ENCODE measurements at regions not wholly inside any gene's neighbourhood (a gene's known extent, or its start where the extent isn't known, plus 50 kb on each side); places are given as distances from the start of the nearest gene placed in this dataset.
A peak's percentile ranks its signal among the peaks of the same experiment; 100 is the strongest.

GRCh38 chr2:146591908-146592307, 1252.9 kb upstream of the ACVR2A start:
- TF ChIP-seq, protein P1, sequence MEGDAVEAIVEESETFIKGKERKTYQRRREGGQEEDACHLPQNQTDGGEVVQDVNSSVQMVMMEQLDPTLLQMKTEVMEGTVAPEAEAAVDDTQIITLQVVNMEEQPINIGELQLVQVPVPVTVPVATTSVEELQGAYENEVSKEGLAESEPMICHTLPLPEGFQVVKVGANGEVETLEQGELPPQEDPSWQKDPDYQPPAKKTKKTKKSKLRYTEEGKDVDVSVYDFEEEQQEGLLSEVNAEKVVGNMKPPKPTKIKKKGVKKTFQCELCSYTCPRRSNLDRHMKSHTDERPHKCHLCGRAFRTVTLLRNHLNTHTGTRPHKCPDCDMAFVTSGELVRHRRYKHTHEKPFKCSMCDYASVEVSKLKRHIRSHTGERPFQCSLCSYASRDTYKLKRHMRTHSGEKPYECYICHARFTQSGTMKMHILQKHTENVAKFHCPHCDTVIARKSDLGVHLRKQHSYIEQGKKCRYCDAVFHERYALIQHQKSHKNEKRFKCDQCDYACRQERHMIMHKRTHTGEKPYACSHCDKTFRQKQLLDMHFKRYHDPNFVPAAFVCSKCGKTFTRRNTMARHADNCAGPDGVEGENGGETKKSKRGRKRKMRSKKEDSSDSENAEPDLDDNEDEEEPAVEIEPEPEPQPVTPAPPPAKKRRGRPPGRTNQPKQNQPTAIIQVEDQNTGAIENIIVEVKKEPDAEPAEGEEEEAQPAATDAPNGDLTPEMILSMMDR (IDR thresholded peaks at IDR 0.05; ENCODE audit: unreplicated experiment), result no peak
- DNase-seq (ENCODE audit: unreplicated experiment), result no peak
- no TSS peak for BruUV-seq (replicated peaks)
- Mint-ChIP-seq H3K27ac (ENCODE audit: low read depth, unreplicated experiment) (no peak overlapping the region), H3K36me3 (ENCODE audit: insufficient read depth, unreplicated experiment) (no peaks in the 10 kb centered on the region), H3K9me3 (ENCODE audit: unreplicated experiment) (no peaks in the 10 kb centered on the region), H3K27me3 (ENCODE audit: insufficient read depth, unreplicated experiment) (no peaks in the 10 kb centered on the region), H3K4me1 (ENCODE audit: insufficient read depth, unreplicated experiment) (no peaks in the 10 kb centered on the region), H3K4me3 (ENCODE audit: unreplicated experiment) (no peak overlapping the region)
- POLR2A ChIA-PET, result no interaction called here
- intact Hi-C loops (cut with micrococcal nuclease), result no loop called here
- CTCF ChIA-PET, result interaction anchor here (0.6 kb wide), 1 partner anchor 8 kb away, joined by 3 read pairs; no protein-coding TSS in a partner anchor

GRCh38 chr2:146587291-146587713, 1257.5 kb upstream of the ACVR2A start:
- no TSS peak for BruUV-seq (replicated peaks)
- no peak overlapping the region for H3K4me3 Mint-ChIP-seq (ENCODE audit: unreplicated experiment)
- no peaks in the 10 kb centered on the region for H3K9me3 Mint-ChIP-seq (ENCODE audit: unreplicated experiment)
- H3K4me1 Mint-ChIP-seq (ENCODE audit: insufficient read depth, unreplicated experiment), result no peaks in the 10 kb centered on the region
- TF ChIP-seq, protein P1 (IDR thresholded peaks at IDR 0.05; ENCODE audit: unreplicated experiment), result no peak
- H3K36me3 Mint-ChIP-seq (ENCODE audit: insufficient read depth, unreplicated experiment), result no peaks in the 10 kb centered on the region
- intact Hi-C loops (cut with micrococcal nuclease), result no loop called here
- POLR2A ChIA-PET, result no interaction called here
- CTCF ChIA-PET, result interaction anchor here (0.7 kb wide), 1 partner anchor 9 kb away, joined by 3 read pairs; no protein-coding TSS in a partner anchor
- no peaks in the 10 kb centered on the region for H3K27me3 Mint-ChIP-seq (ENCODE audit: insufficient read depth, unreplicated experiment)
- H3K27ac Mint-ChIP-seq (ENCODE audit: low read depth, unreplicated experiment), result no peak overlapping the region
- DNase-seq (ENCODE audit: unreplicated experiment), result no peak

DNA sequence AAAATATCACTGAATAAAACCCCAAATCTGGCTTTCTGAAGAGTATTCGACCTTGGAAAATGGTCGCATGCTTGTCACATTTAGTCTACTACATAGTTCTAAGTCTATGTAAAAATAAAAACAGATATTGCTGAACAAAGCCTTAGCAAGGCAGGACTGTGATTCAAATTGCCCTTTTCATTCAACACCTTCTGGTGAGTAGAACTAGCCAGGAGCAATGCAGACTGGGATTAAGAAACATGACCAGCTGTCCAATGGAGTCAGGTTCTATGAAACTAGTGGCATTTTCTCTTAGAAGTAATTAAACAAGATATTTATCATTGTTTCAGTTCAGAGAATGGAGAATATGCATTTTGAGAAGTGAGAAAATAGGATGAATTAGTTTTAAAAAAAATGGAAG, 1260.5 kb upstream of the ACVR2A start:
- no peak overlapping the region for H3K27ac Mint-ChIP-seq (ENCODE audit: low read depth, unreplicated experiment)
- BruUV-seq (replicated peaks), result no TSS peak

DNA sequence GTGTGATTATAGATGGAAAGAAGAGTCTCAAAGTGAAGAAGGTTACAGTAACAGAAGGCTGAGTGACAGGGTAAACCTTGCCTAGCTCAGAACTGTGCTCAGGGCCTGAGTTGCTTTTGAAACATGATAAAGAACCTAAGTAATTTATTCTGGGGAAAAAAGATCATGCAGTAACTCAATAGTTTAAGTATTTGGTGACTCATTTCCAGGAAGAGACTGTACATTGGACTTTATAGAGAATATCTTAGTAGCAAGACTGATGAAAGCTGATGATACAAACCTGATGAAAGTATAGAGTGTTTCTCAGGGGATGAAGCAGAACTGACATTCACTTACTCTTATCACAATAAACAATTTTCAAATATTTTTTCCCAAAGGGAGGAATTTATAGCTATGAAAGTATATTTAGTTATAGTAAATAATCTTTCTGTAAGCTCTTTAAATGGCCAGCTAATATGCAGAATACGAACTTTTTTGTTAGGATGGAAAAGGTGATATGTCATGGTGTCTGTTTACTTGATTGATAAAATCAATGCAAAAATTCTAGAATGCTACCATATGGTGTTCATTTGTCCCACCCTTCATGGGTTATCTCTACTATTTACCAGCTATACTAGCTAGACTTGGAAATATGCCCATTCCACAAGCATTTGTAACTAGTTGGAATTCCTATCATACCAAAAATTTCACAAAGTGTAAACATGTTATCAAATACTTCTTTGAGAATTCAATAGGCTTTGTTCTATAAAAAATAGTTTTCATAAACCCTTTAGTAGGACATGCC, 1265.5 kb upstream of the ACVR2A start:
- Mint-ChIP-seq H3K4me1 (ENCODE audit: insufficient read depth, unreplicated experiment) (peaks cover 4% of the 10 kb centered on the region), H3K9me3 (ENCODE audit: unreplicated experiment) (no peaks in the 10 kb centered on the region), H3K27ac (ENCODE audit: low read depth, unreplicated experiment) (peak overlapping the region; percentile 5), H3K27me3 (ENCODE audit: insufficient read depth, unreplicated experiment) (no peaks in the 10 kb centered on the region), H3K36me3 (ENCODE audit: insufficient read depth, unreplicated experiment) (no peaks in the 10 kb centered on the region), H3K4me3 (ENCODE audit: unreplicated experiment) (no peak overlapping the region)
- no TSS peak for BruUV-seq (replicated peaks)
- peak; percentile 19 for DNase-seq (ENCODE audit: unreplicated experiment)
- intact Hi-C loops (cut with micrococcal nuclease), result no loop called here
- ChIA-PET CTCF (no interaction called here), POLR2A (interaction anchor here (0.8 to 1.1 kb wide), 2 partner anchors 10 to 23 kb away, joined by 3 read pairs; no protein-coding TSS in a partner anchor)
- TF ChIP-seq, protein P1 (IDR thresholded peaks at IDR 0.05; ENCODE audit: unreplicated experiment), result no peak

More for the DNA sequence above, 1260.5 kb upstream of the ACVR2A start:
- intact Hi-C loops (cut with micrococcal nuclease), result no loop called here
- H3K27me3 Mint-ChIP-seq (ENCODE audit: insufficient read depth, unreplicated experiment), result no peaks in the 10 kb centered on the region
- DNase-seq (ENCODE audit: unreplicated experiment), result no peak
- ChIA-PET CTCF (no interaction called here), POLR2A (no interaction called here)
- TF ChIP-seq, protein P1 (IDR thresholded peaks at IDR 0.05; ENCODE audit: unreplicated experiment), result no peak
- H3K4me3 Mint-ChIP-seq (ENCODE audit: unreplicated experiment), result no peak overlapping the region
- no peaks in the 10 kb centered on the region for H3K36me3 Mint-ChIP-seq (ENCODE audit: insufficient read depth, unreplicated experiment)
- no peaks in the 10 kb centered on the region for H3K9me3 Mint-ChIP-seq (ENCODE audit: unreplicated experiment)
- H3K4me1 Mint-ChIP-seq (ENCODE audit: insufficient read depth, unreplicated experiment), result no peaks in the 10 kb centered on the region

All from MCF 10A (cell line).